ENCODE measurements at regions not wholly inside any gene's neighbourhood (a gene's known extent, or its start where the extent isn't known, plus 50 kb on each side); places are given as distances from the start of the nearest gene placed in this dataset.

- Histone ChIP-seq H3K27ac (replicated peaks) (no peak overlapping the region), H3K36me3 (no peaks in the 10 kb centered on the region), H3K4me3 (no peak overlapping the region), H3K9me3 (replicated peaks) (no peaks in the 10 kb centered on the region), H3K4me1 (no peaks in the 10 kb centered on the region), H3K27me3 (ENCODE audit: low read depth) (no peaks in the 10 kb centered on the region)
- TF ChIP-seq CTCF (IDR thresholded peaks at IDR 0.05; ENCODE audit: borderline replicate concordance), result no peak
- no peak for DNase-seq
- intact Hi-C loops (cut with micrococcal nuclease), result no loop called here
These were observed 113.7 kb downstream of the OSR1 start for GRCh38 chr2:19244460-19245363.

GRCh38 chr2:19238440-19239060 is 119.9 kb downstream of the OSR1 start:
- no peaks in the 10 kb centered on the region for H3K9me3 ChIP-seq (replicated peaks)
- H3K36me3 ChIP-seq, result no peaks in the 10 kb centered on the region
- no peak for DNase-seq
- H3K4me1 ChIP-seq, result no peaks in the 10 kb centered on the region
- H3K27ac ChIP-seq (replicated peaks), result no peak overlapping the region
- no peak overlapping the region for H3K4me3 ChIP-seq
- H3K27me3 ChIP-seq (ENCODE audit: low read depth), result no peaks in the 10 kb centered on the region
- no peak for TF ChIP-seq CTCF (IDR thresholded peaks at IDR 0.05; ENCODE audit: borderline replicate concordance)
- intact Hi-C loops (cut with micrococcal nuclease), result no loop called here

DNA sequence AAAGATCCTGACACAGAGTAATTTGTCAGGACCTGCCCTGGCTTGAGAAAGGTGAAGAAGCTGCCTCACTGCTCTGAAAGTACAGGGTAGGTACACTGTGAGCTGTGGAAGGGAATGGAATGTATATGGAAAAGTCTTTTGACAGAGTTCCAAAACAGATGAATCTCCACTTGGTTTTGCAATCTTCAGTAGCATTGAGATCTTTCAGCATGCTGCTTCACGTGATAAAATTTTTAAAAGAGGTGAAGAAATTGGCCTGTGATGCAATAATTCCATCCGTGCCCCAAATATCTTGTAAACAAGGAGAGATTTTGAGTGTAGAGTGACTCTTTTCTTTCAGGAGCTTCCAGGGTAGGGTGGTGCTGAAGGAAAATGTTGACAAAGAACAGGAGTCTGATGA is 123.1 kb downstream of the OSR1 start:
- DNase-seq, result no peak
- Histone ChIP-seq H3K27ac (replicated peaks) (no peak overlapping the region), H3K36me3 (no peaks in the 10 kb centered on the region), H3K4me1 (no peaks in the 10 kb centered on the region), H3K9me3 (replicated peaks) (no peaks in the 10 kb centered on the region), H3K4me3 (no peak overlapping the region), H3K27me3 (ENCODE audit: low read depth) (no peaks in the 10 kb centered on the region)
- intact Hi-C loops (cut with micrococcal nuclease), result no loop called here
- no peak for TF ChIP-seq CTCF (IDR thresholded peaks at IDR 0.05; ENCODE audit: borderline replicate concordance)

GRCh38 chr2:19232312-19232711 is 126.1 kb downstream of the OSR1 start:
- intact Hi-C loops (cut with micrococcal nuclease), result no loop called here

GRCh38 chr2:19231625-19232024 is 126.8 kb downstream of the OSR1 start:
- H3K36me3 ChIP-seq, result no peaks in the 10 kb centered on the region
- no peak overlapping the region for H3K4me3 ChIP-seq
- DNase-seq, result no peak
- H3K9me3 ChIP-seq (replicated peaks), result no peaks in the 10 kb centered on the region
- no peak overlapping the region for H3K27ac ChIP-seq (replicated peaks)
- intact Hi-C loops (cut with micrococcal nuclease), result no loop called here
- H3K4me1 ChIP-seq, result peaks cover 9% of the 10 kb centered on the region
- no peaks in the 10 kb centered on the region for H3K27me3 ChIP-seq (ENCODE audit: low read depth)
- TF ChIP-seq CTCF (IDR thresholded peaks at IDR 0.05; ENCODE audit: borderline replicate concordance), result no peak

More at GRCh38 chr2:19232312-19232711, 126.1 kb downstream of the OSR1 start:
- H3K27me3 ChIP-seq (ENCODE audit: low read depth), result no peaks in the 10 kb centered on the region
- H3K4me1 ChIP-seq, result peaks cover 8% of the 10 kb centered on the region
- no peaks in the 10 kb centered on the region for H3K36me3 ChIP-seq
- DNase-seq, result no peak
- H3K4me3 ChIP-seq, result no peak overlapping the region
- H3K27ac ChIP-seq (replicated peaks), result no peak overlapping the region
- H3K9me3 ChIP-seq (replicated peaks), result no peaks in the 10 kb centered on the region
- no peak for TF ChIP-seq CTCF (IDR thresholded peaks at IDR 0.05; ENCODE audit: borderline replicate concordance)
